ENCODE measurements at regions not wholly inside any gene's neighbourhood (a gene's known extent, or its start where the extent isn't known, plus 50 kb on each side); places are given as distances from the start of the nearest gene placed in this dataset.

- TF ChIP-seq CTCF (IDR thresholded peaks at IDR 0.05; ENCODE audit: low read length), result no peak
- TF ChIP-seq EZH2 (optimal IDR thresholded peaks at IDR 0.05; ENCODE audit: low read depth, low read length), result no peak
- no peak for TF ChIP-seq EZH2phosphoT487 (IDR thresholded peaks at IDR 0.05; ENCODE audit: low read length)
These were observed 197.3 kb downstream of the MRPL39 start for GRCh38 chr21:25409978-25410377.
